Fibroblast of lung (primary cell): ENCODE measurements at regions not wholly inside any gene's neighbourhood (a gene's known extent, or its start where the extent isn't known, plus 50 kb on each side); places are given as distances from the start of the nearest gene placed in this dataset.

Source experiments
- EZH2 ChIP-seq: IDR thresholded peaks from 2 replicates; pipeline ENCODE4 v1.5.1; 2012; ENCODE audit warnings: low read length, control low read depth, mild to moderate bottlenecking; ENCODE audit errors: missing control alignments
- TF ChIP-seq, protein P1 (sequence below), 2 donors: IDR thresholded peaks in 1 of 2; conservative IDR thresholded peaks in 1 of 2; 1 replicate in 1 of 2; 2 replicates in 1 of 2; pipeline ENCODE4 v1.5.1; 2011 to 2012; ENCODE audit warnings: low read length in 2 of 2, control low read depth in 1 of 2, inconsistent platforms in 1 of 2, low read depth in 1 of 2, mild to moderate bottlenecking in 1 of 2

DNA sequence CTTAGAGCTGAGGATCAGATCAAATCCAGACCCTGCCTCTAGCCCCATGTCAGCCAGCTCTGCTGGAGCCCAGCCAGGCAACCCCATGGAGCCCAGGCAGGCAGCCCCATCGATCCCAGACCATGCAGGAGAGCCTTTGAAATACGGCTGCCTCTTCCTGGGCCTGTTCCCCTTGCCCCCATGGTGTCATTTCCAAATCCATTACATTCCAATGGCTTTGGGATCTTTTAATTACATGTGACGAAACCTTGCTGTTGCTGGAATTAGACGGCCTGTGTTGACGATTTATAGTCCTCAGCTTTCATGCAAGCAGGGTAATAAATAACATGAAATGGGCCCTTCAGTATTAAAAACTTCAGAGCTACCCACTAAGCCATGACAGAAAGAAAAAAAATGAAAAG lies 75.8 kb upstream of the SLC14A2 start:
- TF ChIP-seq, protein P1, sequence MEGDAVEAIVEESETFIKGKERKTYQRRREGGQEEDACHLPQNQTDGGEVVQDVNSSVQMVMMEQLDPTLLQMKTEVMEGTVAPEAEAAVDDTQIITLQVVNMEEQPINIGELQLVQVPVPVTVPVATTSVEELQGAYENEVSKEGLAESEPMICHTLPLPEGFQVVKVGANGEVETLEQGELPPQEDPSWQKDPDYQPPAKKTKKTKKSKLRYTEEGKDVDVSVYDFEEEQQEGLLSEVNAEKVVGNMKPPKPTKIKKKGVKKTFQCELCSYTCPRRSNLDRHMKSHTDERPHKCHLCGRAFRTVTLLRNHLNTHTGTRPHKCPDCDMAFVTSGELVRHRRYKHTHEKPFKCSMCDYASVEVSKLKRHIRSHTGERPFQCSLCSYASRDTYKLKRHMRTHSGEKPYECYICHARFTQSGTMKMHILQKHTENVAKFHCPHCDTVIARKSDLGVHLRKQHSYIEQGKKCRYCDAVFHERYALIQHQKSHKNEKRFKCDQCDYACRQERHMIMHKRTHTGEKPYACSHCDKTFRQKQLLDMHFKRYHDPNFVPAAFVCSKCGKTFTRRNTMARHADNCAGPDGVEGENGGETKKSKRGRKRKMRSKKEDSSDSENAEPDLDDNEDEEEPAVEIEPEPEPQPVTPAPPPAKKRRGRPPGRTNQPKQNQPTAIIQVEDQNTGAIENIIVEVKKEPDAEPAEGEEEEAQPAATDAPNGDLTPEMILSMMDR (conservative IDR thresholded peaks at IDR 0.05 in 1 of 2, IDR thresholded peaks at IDR 0.05 in 1 of 2; ENCODE audit: low read depth in 1 of 2, low read length in 2 of 2), result no peak
- no peak for TF ChIP-seq EZH2
